ENCODE measurements at regions not wholly inside any gene's neighbourhood (a gene's known extent, or its start where the extent isn't known, plus 50 kb on each side); places are given as distances from the start of the nearest gene placed in this dataset.
A peak's percentile ranks its signal among the peaks of the same experiment; 100 is the strongest.
"Not testable (repeated sequence)": the region's sequence is repeated elsewhere in the genome, so short reads cannot be mapped to it uniquely, and the experiment has no call there.

DNA sequence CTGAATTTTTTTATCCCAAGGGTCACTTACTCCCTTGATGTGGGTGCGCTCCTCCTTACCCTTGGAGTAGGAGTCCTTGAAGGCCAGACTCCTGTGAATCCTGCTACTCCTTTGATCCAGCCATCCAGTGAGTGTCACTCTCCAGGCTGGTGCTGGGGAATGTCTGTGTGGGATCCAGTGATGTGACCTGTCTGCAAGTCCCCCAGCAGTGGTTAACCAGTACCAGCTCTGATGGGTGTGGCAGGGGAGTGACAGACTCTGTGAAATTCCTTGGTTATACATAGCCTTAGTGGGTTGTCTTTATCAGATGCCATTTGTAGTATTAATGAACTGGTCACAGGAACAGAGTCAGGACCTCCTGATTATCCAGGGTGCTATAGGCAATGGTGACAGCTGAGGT, 409.5 kb upstream of the LMO3 start:
- TF ChIP-seq, protein P1, sequence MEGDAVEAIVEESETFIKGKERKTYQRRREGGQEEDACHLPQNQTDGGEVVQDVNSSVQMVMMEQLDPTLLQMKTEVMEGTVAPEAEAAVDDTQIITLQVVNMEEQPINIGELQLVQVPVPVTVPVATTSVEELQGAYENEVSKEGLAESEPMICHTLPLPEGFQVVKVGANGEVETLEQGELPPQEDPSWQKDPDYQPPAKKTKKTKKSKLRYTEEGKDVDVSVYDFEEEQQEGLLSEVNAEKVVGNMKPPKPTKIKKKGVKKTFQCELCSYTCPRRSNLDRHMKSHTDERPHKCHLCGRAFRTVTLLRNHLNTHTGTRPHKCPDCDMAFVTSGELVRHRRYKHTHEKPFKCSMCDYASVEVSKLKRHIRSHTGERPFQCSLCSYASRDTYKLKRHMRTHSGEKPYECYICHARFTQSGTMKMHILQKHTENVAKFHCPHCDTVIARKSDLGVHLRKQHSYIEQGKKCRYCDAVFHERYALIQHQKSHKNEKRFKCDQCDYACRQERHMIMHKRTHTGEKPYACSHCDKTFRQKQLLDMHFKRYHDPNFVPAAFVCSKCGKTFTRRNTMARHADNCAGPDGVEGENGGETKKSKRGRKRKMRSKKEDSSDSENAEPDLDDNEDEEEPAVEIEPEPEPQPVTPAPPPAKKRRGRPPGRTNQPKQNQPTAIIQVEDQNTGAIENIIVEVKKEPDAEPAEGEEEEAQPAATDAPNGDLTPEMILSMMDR (IDR thresholded peaks at IDR 0.05; ENCODE audit: insufficient read depth, low read length, severe bottlenecking): no peak
- Histone ChIP-seq H3K36me3 (ENCODE audit: control insufficient read depth, insufficient read depth, low read length) (no peaks in the 10 kb centered on the region), H3K27me3 (ENCODE audit: control insufficient read depth, insufficient read depth, low read length) (no peaks in the 10 kb centered on the region), H3K4me3 (ENCODE audit: low read depth, low read length) (no peak overlapping the region)
- FAIRE-seq: no peak
- DNase-seq (ENCODE audit: low read depth): peak; percentile 7

DNA sequence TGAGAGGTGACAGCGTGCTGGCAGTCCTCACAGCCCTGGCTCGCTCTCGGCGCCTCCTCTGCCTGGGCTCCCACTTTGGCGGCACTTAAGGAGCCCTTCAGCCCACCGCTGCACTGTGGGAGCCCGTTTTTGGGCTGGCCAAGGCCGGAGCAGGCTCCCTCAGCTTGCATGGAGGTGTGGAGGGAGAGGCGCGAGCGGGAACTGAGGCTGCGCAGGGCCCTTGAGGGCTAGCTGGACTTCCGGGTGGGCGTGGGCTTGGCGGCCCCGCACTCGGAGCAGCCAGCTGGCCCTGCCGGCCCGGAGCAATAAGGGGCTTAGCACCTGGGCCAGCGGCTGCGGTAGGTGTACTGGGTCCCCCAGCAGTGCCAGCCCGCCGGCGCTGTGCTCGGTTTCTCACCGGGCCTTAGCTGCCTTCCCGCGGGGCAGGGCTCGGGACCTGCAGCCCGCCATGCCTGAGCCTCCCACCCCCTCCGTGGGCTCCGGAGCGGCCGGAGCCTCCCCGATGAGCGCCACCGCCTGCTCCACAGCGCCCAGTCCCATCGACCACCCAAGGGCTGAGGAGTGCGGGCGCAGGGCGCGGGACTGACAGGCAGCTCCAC, 401.6 kb upstream of the LMO3 start:
- DNase-seq (ENCODE audit: low read depth); FAIRE-seq; H3K27me3 ChIP-seq (ENCODE audit: control insufficient read depth, insufficient read depth, low read length); H3K4me3 ChIP-seq (ENCODE audit: low read depth, low read length); H3K36me3 ChIP-seq (ENCODE audit: control insufficient read depth, insufficient read depth, low read length): not testable (repeated sequence)

DNA sequence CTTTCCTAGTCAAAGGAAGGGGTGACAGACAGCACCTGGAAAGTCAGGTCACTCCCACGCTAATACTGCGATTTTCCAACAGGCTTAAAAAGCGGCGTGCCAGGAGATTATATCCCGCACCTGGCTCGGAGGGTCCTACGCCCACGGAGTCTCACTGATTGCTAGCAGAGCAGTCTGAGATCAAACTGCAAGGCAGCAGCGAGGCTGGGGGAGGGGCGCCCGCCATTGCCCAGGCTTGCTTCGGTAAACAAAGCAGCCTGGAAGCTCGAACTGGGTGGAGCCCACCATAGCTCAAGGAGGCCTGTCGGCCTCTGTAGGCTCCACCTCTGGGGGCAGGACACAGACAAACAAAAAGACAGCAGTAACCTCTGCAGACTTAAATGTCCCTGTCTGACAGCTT, 392.6 kb upstream of the LMO3 start:
- DNase-seq (ENCODE audit: low read depth); H3K4me3 ChIP-seq (ENCODE audit: low read depth, low read length); FAIRE-seq; H3K27me3 ChIP-seq (ENCODE audit: control insufficient read depth, insufficient read depth, low read length); H3K36me3 ChIP-seq (ENCODE audit: control insufficient read depth, insufficient read depth, low read length): not testable (repeated sequence)

DNA sequence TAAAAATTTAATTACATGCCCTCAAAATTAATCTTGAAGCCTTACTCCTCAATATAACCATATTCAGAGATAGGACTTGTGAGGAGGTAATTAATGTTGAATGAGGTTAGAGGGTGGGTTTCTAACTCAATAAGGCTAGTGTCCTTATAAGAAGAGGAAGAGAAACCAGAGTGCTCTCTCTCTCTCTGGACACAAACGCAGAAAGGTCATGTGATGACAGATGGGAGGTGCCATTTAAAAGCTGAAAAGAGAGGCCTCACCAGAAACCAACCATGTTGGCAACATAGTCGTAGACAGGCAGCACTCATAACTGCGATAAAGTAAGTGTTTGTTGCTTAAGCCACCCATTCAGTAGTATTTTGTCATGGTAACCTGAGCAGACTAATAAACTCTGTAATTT, 378.5 kb upstream of the LMO3 start:
- FAIRE-seq: no peak
- no peak for DNase-seq (ENCODE audit: low read depth)
- TF ChIP-seq, protein P1 (IDR thresholded peaks at IDR 0.05; ENCODE audit: insufficient read depth, low read length, severe bottlenecking): no peak
- no peaks in the 10 kb centered on the region for H3K36me3 ChIP-seq (ENCODE audit: control insufficient read depth, insufficient read depth, low read length)
- no peaks in the 10 kb centered on the region for H3K27me3 ChIP-seq (ENCODE audit: control insufficient read depth, insufficient read depth, low read length)
- H3K4me3 ChIP-seq (ENCODE audit: low read depth, low read length): no peak overlapping the region

DNA sequence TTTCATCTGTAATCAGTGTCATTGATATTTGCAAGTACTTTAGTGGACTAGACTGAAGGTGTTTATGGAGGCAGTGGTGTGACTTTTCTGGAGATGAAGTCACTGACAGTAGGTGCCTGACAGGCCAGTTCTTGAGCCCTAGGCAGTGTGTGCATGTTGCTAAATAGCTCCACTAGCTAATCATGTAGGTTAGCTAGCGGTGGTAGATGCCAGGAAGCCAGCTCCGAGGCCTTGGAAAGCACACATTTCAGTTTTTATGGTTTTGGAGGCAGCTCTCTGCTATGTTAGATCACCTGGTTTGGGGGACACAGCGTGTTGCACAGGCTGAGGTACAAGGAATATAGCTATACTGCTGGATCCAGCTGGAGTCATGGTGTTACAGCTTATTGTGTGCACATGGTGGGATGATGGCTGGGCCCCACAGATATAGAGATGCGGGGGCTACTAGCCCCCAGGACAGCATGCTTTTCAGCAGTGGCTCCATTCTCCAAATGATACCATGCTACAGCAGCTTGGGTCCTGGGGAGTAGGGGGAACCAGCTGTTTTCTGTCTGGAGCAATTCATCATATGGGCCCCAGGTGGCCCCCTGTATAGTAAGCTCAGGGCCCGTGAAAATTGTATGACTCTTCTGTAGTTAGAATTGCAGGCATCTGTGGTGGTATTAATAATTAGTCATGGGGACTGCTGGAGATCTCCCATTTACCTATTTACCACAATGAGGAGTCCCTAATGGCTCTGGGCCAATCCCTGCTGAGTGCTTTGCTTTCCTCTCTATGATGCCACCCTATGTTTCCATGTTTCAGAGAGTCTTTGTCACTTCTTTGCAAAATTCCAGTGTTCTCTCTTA, 367.2 kb upstream of the LMO3 start:
- no peak for FAIRE-seq
- TF ChIP-seq, protein P1 (IDR thresholded peaks at IDR 0.05; ENCODE audit: insufficient read depth, low read length, severe bottlenecking): no peak
- DNase-seq (ENCODE audit: low read depth): no peak
- Histone ChIP-seq H3K4me3 (ENCODE audit: low read depth, low read length) (no peak overlapping the region), H3K36me3 (ENCODE audit: control insufficient read depth, insufficient read depth, low read length) (no peaks in the 10 kb centered on the region), H3K27me3 (ENCODE audit: control insufficient read depth, insufficient read depth, low read length) (no peaks in the 10 kb centered on the region)

DNA sequence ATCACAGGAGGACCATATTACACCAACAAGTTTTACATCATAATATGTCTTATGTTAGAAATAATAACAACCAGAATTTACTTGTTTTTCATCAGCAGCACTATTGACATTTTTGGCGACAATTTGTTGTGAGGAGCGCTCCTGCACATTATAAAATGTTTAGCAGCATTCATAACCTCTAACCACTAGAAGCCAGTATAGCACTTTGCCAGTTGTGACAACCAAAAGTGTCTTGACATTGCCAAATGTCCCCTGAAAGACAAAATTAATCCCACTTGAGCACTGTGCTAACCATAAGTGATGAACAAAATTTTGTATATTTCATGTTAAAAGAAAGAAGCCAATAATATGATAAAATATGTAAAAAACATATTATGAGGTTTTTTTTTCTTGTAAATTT, 356.9 kb upstream of the LMO3 start:
- Histone ChIP-seq H3K36me3 (ENCODE audit: control insufficient read depth, insufficient read depth, low read length) (no peaks in the 10 kb centered on the region), H3K27me3 (ENCODE audit: control insufficient read depth, insufficient read depth, low read length) (no peaks in the 10 kb centered on the region), H3K4me3 (ENCODE audit: low read depth, low read length) (no peak overlapping the region)
- DNase-seq (ENCODE audit: low read depth) (no peak), FAIRE-seq (no peak)
- TF ChIP-seq, protein P1 (IDR thresholded peaks at IDR 0.05; ENCODE audit: insufficient read depth, low read length, severe bottlenecking): peak; percentile 2

All from bronchial epithelial cell (primary cell).